ENCODE measurements at regions not wholly inside any gene's neighbourhood (a gene's known extent, or its start where the extent isn't known, plus 50 kb on each side); places are given as distances from the start of the nearest gene placed in this dataset.

GRCh38 chr7:94741179-94741578, 85.2 kb upstream of the SGCE start:
- H3K4me2 ChIP-seq (ENCODE audit: insufficient read depth in 1 of 2, low read depth in 2 of 2, low read length in 2 of 2), result no peak overlapping the region
- H2BK5ac ChIP-seq (ENCODE audit: low read depth, low read length), result no peak overlapping the region
- H3K18ac ChIP-seq (ENCODE audit: extremely low read depth, low read length), result no peak overlapping the region
- no peak overlapping the region for H3K27ac ChIP-seq (ENCODE audit: low read depth, low read length)
- no peaks in the 10 kb centered on the region for H3K79me2 ChIP-seq (ENCODE audit: control insufficient read depth in 1 of 2, insufficient read depth in 2 of 2, low read length in 2 of 2)
- H3K14ac ChIP-seq (ENCODE audit: insufficient read length), result no peak overlapping the region
- H3K23me2 ChIP-seq (ENCODE audit: low read depth, low read length), result no peaks in the 10 kb centered on the region
- no peak overlapping the region for H2AK5ac ChIP-seq (ENCODE audit: low read depth, low read length)
- H2BK20ac ChIP-seq (ENCODE audit: low read length), result no peak overlapping the region
- H4K91ac ChIP-seq (replicated peaks; ENCODE audit: insufficient read length, low read length), result no peak overlapping the region
- no peak overlapping the region for H2BK15ac ChIP-seq (ENCODE audit: low read length)
- H3K79me1 ChIP-seq (ENCODE audit: low read depth, low read length), result no peaks in the 10 kb centered on the region
- H3K4me1 ChIP-seq (replicated peaks in 1 of 4; ENCODE audit: control insufficient read depth in 3 of 4, insufficient read depth in 4 of 4, low read length in 3 of 4), result no peaks in the 10 kb centered on the region
- H3K27me3 ChIP-seq (replicated peaks in 1 of 4; ENCODE audit: control insufficient read depth in 3 of 4, extremely low read depth in 1 of 4, insufficient read depth in 3 of 4, low read length in 3 of 4), result no peaks in the 10 kb centered on the region
- no peak overlapping the region for H3K9ac ChIP-seq (replicated peaks in 1 of 4; ENCODE audit: extremely low read depth in 1 of 4, low read depth in 3 of 4, low read length in 3 of 4)
- ChIA-PET CTCF (ENCODE audit: partially characterized antibody) (no interaction called here), POLR2A (ENCODE audit: partially characterized antibody) (no interaction called here)
- no peak overlapping the region for H2AFZ ChIP-seq (ENCODE audit: low read length)
- DNase-seq (ENCODE audit: low read depth in 1 of 2, low spot score in 2 of 2) (no peak), FAIRE-seq (no peak)
- H3K56ac ChIP-seq (replicated peaks; ENCODE audit: insufficient read length, low read depth, low read length), result no peak overlapping the region
- H3K4ac ChIP-seq (replicated peaks; ENCODE audit: insufficient read length, low read depth, low read length), result no peak overlapping the region
- H4K5ac ChIP-seq (ENCODE audit: insufficient read length, low read depth, low read length), result no peak overlapping the region
- H3K23ac ChIP-seq (ENCODE audit: insufficient read length), result no peak overlapping the region
- TF ChIP-seq CTCF (IDR thresholded peaks at IDR 0.05; ENCODE audit: control extremely low read depth in 1 of 3, insufficient read depth in 1 of 3, low read depth in 1 of 3, low read length in 3 of 3), result no peak
- no peak for TF ChIP-seq USF2 (IDR thresholded peaks at IDR 0.05; ENCODE audit: low read length)
- TF ChIP-seq EGR1 (IDR thresholded peaks at IDR 0.05; ENCODE audit: borderline replicate concordance, low read depth, low read length), result no peak
- TF ChIP-seq RBBP5 (IDR thresholded peaks at IDR 0.05; ENCODE audit: borderline replicate concordance, low read depth, low read length), result no peak
- no peak for TF ChIP-seq KDM1A (IDR thresholded peaks at IDR 0.05; ENCODE audit: borderline replicate concordance, low read length)
- no peak for TF ChIP-seq POLR2A (IDR thresholded peaks at IDR 0.05; ENCODE audit: control extremely low read depth in 1 of 2, low read depth in 2 of 2, low read length in 2 of 2)
- no peak for TF ChIP-seq CHD1 (IDR thresholded peaks at IDR 0.05; ENCODE audit: low read depth, low read length)
- TF ChIP-seq EZH2 (IDR thresholded peaks at IDR 0.05; ENCODE audit: low read depth, low read length, severe bottlenecking), result no peak
- H3K9me3 ChIP-seq (ENCODE audit: insufficient read depth in 2 of 2, low read depth in 1 of 2, low read length in 1 of 2), result no peaks in the 10 kb centered on the region
- H4K8ac ChIP-seq (ENCODE audit: extremely low read depth, insufficient read depth, low read length), result no peak overlapping the region
- H2BK12ac ChIP-seq (ENCODE audit: low read depth, low read length), result no peak overlapping the region
- 88% methylated on average over 2 of the region's 2 CpGs; no CpG with 5 or more reads in 1 of the 2 experiments for WGBS, 2 experiments (ENCODE audit: extremely low coverage in 1 of 2, insufficient coverage in 1 of 2, insufficient read length in 1 of 2, insufficient replicate concordance in 2 of 2, low coverage in 1 of 2, low lambda C conversion rate in 2 of 2, missing lambda C conversion rate in 1 of 2)
- H3K36me3 ChIP-seq (ENCODE audit: control insufficient read depth in 2 of 4, insufficient read depth in 4 of 4, low read length in 3 of 4), result no peaks in the 10 kb centered on the region
- no peak overlapping the region for H3K4me3 ChIP-seq (ENCODE audit: extremely low read depth in 1 of 4, insufficient read depth in 2 of 4, low read depth in 3 of 4, low read length in 4 of 4)
- H4K20me1 ChIP-seq (replicated peaks in 1 of 2; ENCODE audit: control insufficient read depth in 1 of 2, insufficient read depth in 2 of 2, low read length in 2 of 2), result no peaks in the 10 kb centered on the region
- H2BK120ac ChIP-seq (replicated peaks; ENCODE audit: low read depth, low read length), result no peak overlapping the region

All from H1 (cell line).